ENCODE measurements at regions not wholly inside any gene's neighbourhood (a gene's known extent, or its start where the extent isn't known, plus 50 kb on each side); places are given as distances from the start of the nearest gene placed in this dataset.

- Histone ChIP-seq H3K4me3 (no peak overlapping the region), H3K9me3 (replicated peaks) (no peaks in the 10 kb centered on the region), H3K4me1 (no peaks in the 10 kb centered on the region), H3K27me3 (no peaks in the 10 kb centered on the region), H3K36me3 (no peaks in the 10 kb centered on the region), H3K27ac (no peak overlapping the region)
- no peak for DNase-seq
Measured at GRCh38 chr3:177914224-177914623, 622.0 kb upstream of the KCNMB2 start.

DNA sequence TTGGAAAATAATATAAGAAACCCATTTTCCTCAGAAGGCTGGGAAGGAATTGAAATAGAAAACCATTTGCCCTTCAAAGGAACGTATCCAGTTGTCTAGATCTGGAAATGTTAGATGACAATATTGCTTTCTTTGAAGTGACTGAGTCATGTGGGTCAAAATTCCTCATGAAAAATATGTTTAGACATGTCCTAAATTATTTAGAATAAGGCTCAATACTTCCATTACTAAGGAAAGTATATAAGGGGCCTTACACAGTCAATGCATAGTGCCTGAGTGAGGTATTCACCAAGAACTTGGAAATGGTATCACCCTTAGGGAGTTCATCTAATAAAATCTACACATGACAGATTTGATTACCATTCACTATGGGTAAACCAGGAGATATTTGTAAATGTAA, 619.8 kb upstream of the KCNMB2 start:
- no peak overlapping the region for H3K27ac ChIP-seq
- DNase-seq = no peak
- H3K4me3 ChIP-seq = no peak overlapping the region
- H3K27me3 ChIP-seq = no peaks in the 10 kb centered on the region
- H3K36me3 ChIP-seq = no peaks in the 10 kb centered on the region
- H3K9me3 ChIP-seq (replicated peaks) = no peaks in the 10 kb centered on the region
- H3K4me1 ChIP-seq = no peaks in the 10 kb centered on the region

DNA sequence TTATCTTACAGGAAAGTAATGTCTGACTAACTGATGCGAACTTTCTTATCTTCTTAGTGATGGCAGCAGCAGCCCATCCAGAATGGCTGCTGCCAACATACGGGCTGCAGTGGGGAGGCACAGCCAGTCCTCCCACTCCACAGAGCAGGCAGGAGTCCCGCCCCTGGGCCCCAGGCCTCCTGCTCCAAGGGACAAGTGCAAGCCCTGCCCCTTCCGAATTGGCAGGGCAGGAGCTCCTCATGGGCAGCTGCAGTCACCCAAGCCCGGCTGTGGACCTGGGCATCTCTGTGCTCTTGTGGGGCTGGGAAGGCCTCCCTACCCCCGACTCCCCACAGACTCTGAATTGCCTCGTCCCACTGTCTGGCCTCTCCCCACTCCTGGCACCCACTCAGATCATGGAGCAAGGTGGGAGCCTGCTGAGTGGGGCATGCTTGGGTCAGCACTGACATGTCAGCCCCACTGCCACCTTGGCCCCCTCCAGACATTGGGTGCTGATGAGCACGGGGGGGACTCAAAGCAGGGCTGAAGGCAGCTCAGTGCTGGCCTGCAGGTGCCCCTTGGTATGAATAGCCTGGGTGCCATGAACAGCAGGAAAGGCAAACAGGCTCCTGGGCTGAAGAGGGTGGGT, 618.9 kb upstream of the KCNMB2 start:
- Histone ChIP-seq H3K9me3 (replicated peaks) (no peaks in the 10 kb centered on the region), H3K27ac (no peak overlapping the region), H3K36me3 (no peaks in the 10 kb centered on the region), H3K4me1 (no peaks in the 10 kb centered on the region), H3K27me3 (no peaks in the 10 kb centered on the region), H3K4me3 (no peak overlapping the region)
- DNase-seq = no peak

DNA sequence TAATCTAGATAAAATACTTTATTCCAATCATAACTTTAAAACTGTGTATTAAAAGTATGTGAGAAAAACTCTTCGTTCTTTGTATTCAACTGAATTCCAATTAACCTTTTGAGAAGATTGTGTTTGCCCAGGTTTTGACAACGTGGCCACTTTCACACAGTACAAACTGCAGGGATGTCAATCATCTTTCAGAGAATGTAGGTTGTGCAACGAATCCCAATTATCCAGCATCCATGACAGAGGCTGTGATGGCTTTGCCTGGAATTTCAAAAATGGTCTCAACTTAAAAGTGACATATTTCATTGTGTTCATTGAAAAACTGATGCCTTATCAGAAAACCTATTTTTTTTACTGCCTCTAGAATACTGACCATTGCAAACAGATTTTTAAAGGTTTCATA, 615.1 kb upstream of the KCNMB2 start:
- H3K27ac ChIP-seq = no peak overlapping the region
- H3K27me3 ChIP-seq = no peaks in the 10 kb centered on the region
- no peaks in the 10 kb centered on the region for H3K36me3 ChIP-seq
- H3K4me1 ChIP-seq = no peaks in the 10 kb centered on the region
- H3K4me3 ChIP-seq = no peak overlapping the region
- H3K9me3 ChIP-seq (replicated peaks) = no peaks in the 10 kb centered on the region
- DNase-seq = no peak

GRCh38 chr3:177924261-177924660, 612.0 kb upstream of the KCNMB2 start:
- H3K9me3 ChIP-seq (replicated peaks) = no peaks in the 10 kb centered on the region
- no peak overlapping the region for H3K27ac ChIP-seq
- H3K4me1 ChIP-seq = no peaks in the 10 kb centered on the region
- H3K4me3 ChIP-seq = no peak overlapping the region
- no peaks in the 10 kb centered on the region for H3K36me3 ChIP-seq
- no peak for DNase-seq
- no peaks in the 10 kb centered on the region for H3K27me3 ChIP-seq

DNA sequence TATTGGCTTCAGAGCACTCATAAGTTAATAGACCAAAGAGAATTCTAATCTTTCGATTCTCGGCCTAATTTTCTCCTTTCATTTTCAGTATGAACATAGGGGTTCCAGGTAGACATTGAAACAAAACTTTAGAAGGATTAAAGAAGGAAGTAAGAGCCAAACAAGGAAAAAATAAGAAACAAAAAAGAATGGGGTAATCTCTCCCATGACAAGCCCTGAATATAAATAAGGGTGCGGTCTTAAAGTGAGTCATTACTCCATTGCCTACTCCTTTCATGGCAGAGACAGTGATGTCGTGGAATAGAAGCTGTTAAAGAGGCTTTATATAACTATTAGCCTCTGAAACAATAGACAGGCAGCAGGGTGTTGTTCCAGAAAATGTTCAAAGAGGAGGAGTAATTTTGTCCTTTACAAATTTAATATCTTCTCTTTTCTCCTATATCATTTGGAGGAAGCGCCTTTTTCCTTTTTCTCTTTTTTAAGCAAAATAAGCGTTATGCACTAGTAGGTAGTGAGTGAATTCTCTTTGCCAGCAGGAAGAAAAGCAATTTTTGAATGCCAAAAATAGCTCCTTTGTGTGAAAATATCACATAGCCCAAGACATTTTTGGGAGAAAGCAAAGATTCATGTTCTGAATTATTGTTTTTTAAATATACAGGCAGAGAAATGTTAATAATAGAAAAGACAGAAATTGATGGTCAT, 607.9 kb upstream of the KCNMB2 start:
- no peaks in the 10 kb centered on the region; the same call in 1 of the 2 replicates for H3K4me1 ChIP-seq
- no peak for DNase-seq

DNA sequence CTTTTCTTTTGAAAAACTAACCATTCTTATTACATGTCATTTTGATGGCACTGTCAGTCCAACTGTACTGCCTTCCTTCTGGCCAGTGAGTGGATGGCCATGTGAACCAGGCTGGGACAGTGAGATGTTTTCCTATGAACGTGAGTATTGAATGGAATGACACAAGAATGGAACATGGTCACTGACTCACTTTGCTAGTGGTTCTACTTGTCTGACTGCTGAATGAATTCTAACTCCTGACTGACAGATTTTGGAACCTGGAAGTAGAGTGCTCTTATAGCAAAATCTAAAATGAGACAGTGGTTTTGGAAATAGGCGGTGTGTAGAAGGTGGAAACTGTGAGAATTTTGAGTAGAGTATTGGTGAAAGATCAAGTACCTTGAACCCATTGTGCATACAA, 606.9 kb upstream of the KCNMB2 start:
- no peak overlapping the region for H3K4me3 ChIP-seq
- no peaks in the 10 kb centered on the region for H3K36me3 ChIP-seq
- no peaks in the 10 kb centered on the region for H3K27me3 ChIP-seq
- H3K27ac ChIP-seq = no peak overlapping the region
- DNase-seq = no peak
- peaks cover 4% of the 10 kb centered on the region; the same call in 1 of the 2 replicates for H3K4me1 ChIP-seq
- H3K9me3 ChIP-seq (replicated peaks) = no peaks in the 10 kb centered on the region

More for the DNA sequence above, 607.9 kb upstream of the KCNMB2 start:
- no peak overlapping the region for H3K4me3 ChIP-seq
- H3K27me3 ChIP-seq = no peaks in the 10 kb centered on the region
- no peaks in the 10 kb centered on the region for H3K9me3 ChIP-seq (replicated peaks)
- H3K36me3 ChIP-seq = no peaks in the 10 kb centered on the region
- H3K27ac ChIP-seq = no peak overlapping the region

DNA sequence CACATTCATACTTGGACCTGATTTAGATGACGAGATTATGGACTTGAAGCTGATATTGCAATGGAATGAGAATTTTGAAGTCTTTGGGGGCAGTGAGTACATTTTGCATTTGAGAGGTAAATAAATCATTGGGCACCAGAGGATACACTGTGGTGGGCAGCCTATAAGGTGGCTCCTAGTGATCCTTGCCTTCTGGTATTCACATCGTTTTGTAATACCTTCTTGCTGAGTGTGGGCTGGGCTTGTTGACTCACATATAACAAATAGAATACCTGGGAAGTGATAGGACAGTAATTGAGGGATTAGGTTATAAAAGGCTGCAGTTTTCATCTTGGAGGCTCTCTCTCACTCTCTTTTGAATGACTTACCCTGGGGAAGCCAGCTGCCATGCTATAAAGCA, 605.5 kb upstream of the KCNMB2 start:
- Histone ChIP-seq H3K27me3 (no peaks in the 10 kb centered on the region), H3K27ac (no peak overlapping the region), H3K9me3 (replicated peaks) (no peaks in the 10 kb centered on the region), H3K4me3 (no peak overlapping the region), H3K4me1 (peaks cover 17% of the 10 kb centered on the region), H3K36me3 (no peaks in the 10 kb centered on the region)
- DNase-seq = no peak

DNA sequence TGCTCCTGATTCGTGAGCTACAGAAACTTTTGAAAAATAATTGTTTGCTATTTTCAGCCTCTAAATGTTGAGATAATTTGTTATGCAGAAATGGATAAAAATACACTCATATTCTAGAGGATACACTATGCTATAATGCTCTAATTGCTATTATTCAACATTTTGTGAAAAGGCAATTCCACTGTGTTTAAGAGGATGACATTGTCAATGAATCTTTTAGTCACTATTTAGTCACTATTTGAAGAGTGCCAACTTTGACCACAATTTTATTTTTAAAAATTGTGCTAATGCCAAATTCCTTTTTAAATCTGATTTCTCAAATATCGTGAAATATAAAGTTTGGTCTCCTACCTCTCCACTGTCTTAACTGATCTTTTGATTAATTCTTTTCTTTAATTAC, 604.9 kb upstream of the KCNMB2 start:
- Histone ChIP-seq H3K9me3 (replicated peaks) (no peaks in the 10 kb centered on the region), H3K4me1 (peaks cover 20% of the 10 kb centered on the region), H3K27me3 (no peaks in the 10 kb centered on the region), H3K36me3 (no peaks in the 10 kb centered on the region), H3K27ac (no peak overlapping the region), H3K4me3 (no peak overlapping the region)
- no peak for DNase-seq

DNA sequence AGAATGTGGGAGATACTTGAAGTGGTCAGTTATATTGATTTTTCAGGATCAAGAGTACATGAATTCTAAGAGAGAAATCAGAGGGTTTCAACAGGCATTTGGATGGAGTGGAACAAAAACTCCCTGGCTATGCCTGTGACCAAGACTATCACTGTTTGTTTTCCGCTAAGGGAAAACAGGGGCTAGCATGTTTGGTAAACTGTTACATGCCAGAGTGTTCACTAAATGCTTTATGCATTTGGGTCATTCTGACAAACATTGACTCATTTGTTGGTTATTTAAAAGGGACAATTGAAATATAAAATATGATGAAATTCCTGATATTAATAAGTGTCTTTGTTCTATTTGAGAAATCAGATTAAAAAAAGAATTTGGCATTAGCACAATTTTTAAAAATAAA, 603.9 kb upstream of the KCNMB2 start:
- no peak for DNase-seq
- Histone ChIP-seq H3K4me3 (no peak overlapping the region), H3K27ac (no peak overlapping the region), H3K4me1 (peaks cover 20% of the 10 kb centered on the region), H3K36me3 (no peaks in the 10 kb centered on the region), H3K9me3 (replicated peaks) (no peaks in the 10 kb centered on the region), H3K27me3 (no peaks in the 10 kb centered on the region)

DNA sequence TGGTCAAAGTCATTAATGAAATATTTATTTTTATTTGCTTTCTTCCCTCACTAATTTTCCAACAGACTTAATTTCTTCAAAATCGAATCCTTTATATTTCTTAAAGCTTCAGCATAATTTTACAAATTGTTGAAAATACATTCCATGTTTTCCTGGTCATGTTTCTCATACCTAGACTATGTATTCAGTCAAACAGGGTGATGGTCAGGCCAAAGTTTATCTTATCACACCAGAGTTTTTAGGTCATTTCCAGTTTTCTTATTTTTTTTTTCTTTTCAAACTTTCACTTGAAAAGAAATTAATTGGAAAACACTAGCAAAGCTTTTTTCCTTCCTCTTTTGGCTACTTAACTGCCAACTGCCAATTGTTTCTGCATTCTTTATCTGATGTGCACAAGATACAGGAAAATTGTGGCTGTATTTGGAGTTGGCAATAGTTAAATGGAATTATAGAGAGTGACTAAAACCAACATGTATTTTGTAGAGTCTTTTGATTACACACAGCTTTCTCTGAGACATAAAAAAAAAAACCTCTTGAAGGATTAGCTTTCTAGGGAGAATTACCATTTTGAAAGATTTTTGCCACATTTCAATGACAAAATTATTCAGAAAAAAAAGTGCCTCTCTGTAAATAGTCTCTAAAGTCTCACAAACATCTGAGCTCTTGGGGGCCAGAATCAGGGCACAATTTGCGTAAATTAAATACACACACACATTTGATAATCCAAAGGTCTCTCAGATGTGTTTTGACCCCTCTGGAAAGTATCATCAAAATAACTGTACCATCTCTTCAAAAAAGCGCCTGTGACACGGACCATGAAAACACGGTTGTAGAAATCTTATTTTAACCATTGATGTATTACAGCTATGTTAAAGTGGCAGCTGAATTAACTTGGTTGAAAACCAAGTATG, 603.2 kb upstream of the KCNMB2 start:
- Histone ChIP-seq H3K36me3 (no peaks in the 10 kb centered on the region), H3K27ac (no peak overlapping the region), H3K9me3 (replicated peaks) (no peaks in the 10 kb centered on the region), H3K4me1 (peaks cover 20% of the 10 kb centered on the region), H3K4me3 (no peak overlapping the region), H3K27me3 (no peaks in the 10 kb centered on the region)
- DNase-seq = no peak

DNA sequence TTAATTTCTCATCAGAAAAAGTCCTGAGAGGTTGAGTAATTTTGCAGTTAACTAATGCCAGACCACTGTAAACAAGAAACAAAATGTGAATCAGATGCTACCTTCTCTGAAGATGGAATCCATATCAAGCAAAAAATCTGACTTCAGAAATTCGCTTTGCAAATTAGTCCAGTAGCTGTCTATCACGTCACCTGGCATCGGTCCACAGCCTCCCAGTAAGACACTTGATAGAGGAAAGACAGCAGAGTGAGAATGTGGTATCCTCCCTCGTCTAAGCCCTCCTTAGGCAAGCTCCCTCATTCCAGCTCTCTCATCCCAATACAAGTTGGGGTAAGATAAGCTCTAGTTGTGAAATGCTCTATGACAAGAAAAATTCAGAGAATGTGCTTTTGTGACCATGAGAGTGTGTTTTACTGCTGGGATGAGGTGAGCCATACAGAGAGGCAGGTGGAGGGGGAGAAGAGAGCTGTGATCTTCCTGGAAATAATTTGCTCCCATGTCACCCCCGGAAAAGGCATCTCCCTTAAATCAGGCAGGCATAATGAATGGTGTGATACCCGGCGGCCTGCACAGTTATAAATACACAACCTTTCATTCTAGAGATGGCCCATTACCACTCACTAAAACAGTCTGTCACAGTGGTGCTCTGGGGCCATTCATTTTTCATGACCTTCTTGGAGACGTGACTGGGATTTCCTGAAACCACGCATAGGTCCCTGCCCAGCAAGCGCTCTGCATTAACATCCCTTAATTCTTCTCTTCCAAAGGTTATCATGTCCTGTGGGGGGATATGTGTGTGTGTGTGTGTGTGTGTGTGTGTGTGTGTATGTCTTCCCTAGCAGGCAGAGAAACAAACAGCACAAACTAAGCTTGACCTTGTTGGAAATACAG, 602.0 kb upstream of the KCNMB2 start:
- Histone ChIP-seq H3K4me3 (no peak overlapping the region), H3K9me3 (replicated peaks) (no peaks in the 10 kb centered on the region), H3K4me1 (peaks cover 20% of the 10 kb centered on the region), H3K36me3 (no peaks in the 10 kb centered on the region), H3K27ac (no peak overlapping the region), H3K27me3 (no peaks in the 10 kb centered on the region)
- peak; percentile 4 to 10 for DNase-seq

DNA sequence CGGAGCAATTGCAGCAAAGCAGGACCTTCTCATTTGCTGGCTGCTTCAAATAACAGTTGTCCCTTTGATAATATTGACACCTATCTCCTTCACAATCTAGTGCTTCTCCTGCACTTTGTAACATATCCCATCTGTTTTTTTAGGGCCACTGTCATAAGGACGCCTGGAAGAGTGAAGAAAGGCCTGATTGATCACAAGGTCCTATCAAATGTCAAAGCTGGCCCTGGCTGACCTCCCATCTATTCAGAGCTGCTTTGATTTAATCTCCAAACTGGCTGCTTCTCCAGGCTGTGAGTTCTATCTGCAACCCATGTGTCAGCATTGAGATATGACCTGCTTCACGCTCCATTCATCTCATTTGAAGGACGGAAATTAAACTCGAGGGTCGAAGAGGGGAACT, 601.2 kb upstream of the KCNMB2 start:
- peaks cover 20% of the 10 kb centered on the region for H3K4me1 ChIP-seq
- peak; percentile 28 to 60 for DNase-seq
- no peaks in the 10 kb centered on the region for H3K36me3 ChIP-seq
- no peaks in the 10 kb centered on the region for H3K27me3 ChIP-seq
- H3K4me3 ChIP-seq = no peak overlapping the region
- H3K27ac ChIP-seq = no peak overlapping the region
- no peaks in the 10 kb centered on the region for H3K9me3 ChIP-seq (replicated peaks)

DNA sequence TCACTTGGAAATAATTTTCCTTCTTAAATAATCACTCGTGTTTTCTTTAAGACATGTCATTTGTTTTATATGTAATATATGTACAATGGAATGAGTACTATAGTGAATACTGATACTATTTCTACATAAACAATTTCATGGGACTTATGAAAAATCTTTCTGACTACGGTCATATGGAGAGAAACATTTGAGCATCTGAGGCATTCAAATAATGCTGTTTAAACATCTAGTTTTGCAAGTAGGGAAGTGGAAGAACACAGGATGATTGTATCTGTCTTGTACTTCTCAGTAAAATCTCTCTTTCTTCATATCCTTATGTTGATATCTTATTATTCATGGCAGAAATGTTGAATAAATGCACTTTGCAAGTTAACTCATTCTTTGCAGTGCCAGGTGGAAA, 599.5 kb upstream of the KCNMB2 start:
- H3K4me3 ChIP-seq = no peak overlapping the region
- peaks cover 20% of the 10 kb centered on the region for H3K4me1 ChIP-seq
- no peaks in the 10 kb centered on the region for H3K27me3 ChIP-seq
- no peaks in the 10 kb centered on the region for H3K9me3 ChIP-seq (replicated peaks)
- no peaks in the 10 kb centered on the region for H3K36me3 ChIP-seq
- no peak overlapping the region for H3K27ac ChIP-seq
- DNase-seq = no peak
